ENCODE measurements at regions not wholly inside any gene's neighbourhood (a gene's known extent, or its start where the extent isn't known, plus 50 kb on each side); places are given as distances from the start of the nearest gene placed in this dataset.
A peak's percentile ranks its signal among the peaks of the same experiment; 100 is the strongest.

GRCh38 chr6:40320441-40320840, 266.7 kb downstream of the LRFN2 start:
- no peaks in the 10 kb centered on the region for H3K27me3 ChIP-seq
- peak; percentile 57 to 87 (median 72) for ATAC-seq
- no peaks in the 10 kb centered on the region for H3K9me3 ChIP-seq
- no peak overlapping the region for H3K4me3 ChIP-seq
- H3K4me1 ChIP-seq = peaks cover 0 to 11% (median 0%) of the 10 kb centered on the region in 4 donors
- 53% methylated on average over 2 of the region's 3 CpGs for WGBS (ENCODE audit: insufficient coverage, low coverage, low lambda C conversion rate, missing lambda C conversion rate)
- no peak for TF ChIP-seq CTCF (IDR thresholded peaks at IDR 0.05)
- TF ChIP-seq POLR2A (IDR thresholded peaks at IDR 0.05) = no peak
- intact Hi-C loops (cut with DNase I) = no loop called here
- no peaks in the 10 kb centered on the region for H3K36me3 ChIP-seq
- no peak overlapping the region for H3K27ac ChIP-seq
- DNase-seq = peak in 2 of 3 donors; percentile 62 to 77

GRCh38 chr6:40319124-40319523, 268.0 kb downstream of the LRFN2 start:
- H3K4me1 ChIP-seq = peaks cover 0 to 11% (median 0%) of the 10 kb centered on the region in 4 donors
- ATAC-seq (no peak), DNase-seq (no peak)
- no peaks in the 10 kb centered on the region for H3K9me3 ChIP-seq
- no peaks in the 10 kb centered on the region for H3K27me3 ChIP-seq
- H3K27ac ChIP-seq = no peak overlapping the region
- no peaks in the 10 kb centered on the region for H3K36me3 ChIP-seq
- no peak overlapping the region for H3K4me3 ChIP-seq
- intact Hi-C loops (cut with DNase I) = no loop called here
- TF ChIP-seq POLR2A (IDR thresholded peaks at IDR 0.05) = no peak
- no peak for TF ChIP-seq CTCF (IDR thresholded peaks at IDR 0.05)

- H3K9me3 ChIP-seq = no peaks in the 10 kb centered on the region
- 40% methylated on average over 1 of the region's 5 CpGs for WGBS (ENCODE audit: insufficient coverage, low coverage, low lambda C conversion rate, missing lambda C conversion rate)
- intact Hi-C loops (cut with DNase I) = no loop called here
- ATAC-seq (peak in 2 of 4 donors; percentile 29 to 52), DNase-seq (no peak)
- TF ChIP-seq CTCF (IDR thresholded peaks at IDR 0.05) (no peak), POLR2A (IDR thresholded peaks at IDR 0.05) (no peak)
- H3K4me1 ChIP-seq = peaks cover 0 to under 1% (median 0%) of the 10 kb centered on the region in 4 donors
- H3K4me3 ChIP-seq = no peak overlapping the region
- no peak overlapping the region for H3K27ac ChIP-seq
- no peaks in the 10 kb centered on the region for H3K36me3 ChIP-seq
- H3K27me3 ChIP-seq = no peaks in the 10 kb centered on the region
Measured at GRCh38 chr6:40315060-40315459, 272.1 kb downstream of the LRFN2 start.

- TF ChIP-seq POLR2A (IDR thresholded peaks at IDR 0.05) = no peak
- intact Hi-C loops (cut with DNase I) = no loop called here
- H3K4me3 ChIP-seq = no peak overlapping the region
Measured at GRCh38 chr6:40313582-40313981, 273.6 kb downstream of the LRFN2 start.

GRCh38 chr6:40312213-40313015, 274.8 kb downstream of the LRFN2 start:
- Histone ChIP-seq H3K9me3 (no peaks in the 10 kb centered on the region), H3K4me3 (no peak overlapping the region), H3K4me1 (no peaks in the 10 kb centered on the region), H3K27me3 (no peaks in the 10 kb centered on the region), H3K36me3 (no peaks in the 10 kb centered on the region), H3K27ac (no peak overlapping the region)
- intact Hi-C loops (cut with DNase I) = no loop called here
- 73% methylated on average over 2 of the region's 5 CpGs for WGBS (ENCODE audit: insufficient coverage, low coverage, low lambda C conversion rate, missing lambda C conversion rate)
- DNase-seq (no peak), ATAC-seq (no peak)
- TF ChIP-seq POLR2A (IDR thresholded peaks at IDR 0.05) = no peak
- TF ChIP-seq CTCF (IDR thresholded peaks at IDR 0.05) = no peak

More at GRCh38 chr6:40313582-40313981, 273.6 kb downstream of the LRFN2 start:
- Histone ChIP-seq H3K9me3 (no peaks in the 10 kb centered on the region), H3K36me3 (no peaks in the 10 kb centered on the region), H3K27me3 (no peaks in the 10 kb centered on the region), H3K4me1 (no peaks in the 10 kb centered on the region), H3K27ac (no peak overlapping the region)
- no peak for DNase-seq
- ATAC-seq = no peak

Data from right lobe of liver (tissue), 6 donors.